ENCODE measurements at regions not wholly inside any gene's neighbourhood (a gene's known extent, or its start where the extent isn't known, plus 50 kb on each side); places are given as distances from the start of the nearest gene placed in this dataset.
"Not testable (repeated sequence)": the region's sequence is repeated elsewhere in the genome, so short reads cannot be mapped to it uniquely, and the experiment has no call there.

DNA sequence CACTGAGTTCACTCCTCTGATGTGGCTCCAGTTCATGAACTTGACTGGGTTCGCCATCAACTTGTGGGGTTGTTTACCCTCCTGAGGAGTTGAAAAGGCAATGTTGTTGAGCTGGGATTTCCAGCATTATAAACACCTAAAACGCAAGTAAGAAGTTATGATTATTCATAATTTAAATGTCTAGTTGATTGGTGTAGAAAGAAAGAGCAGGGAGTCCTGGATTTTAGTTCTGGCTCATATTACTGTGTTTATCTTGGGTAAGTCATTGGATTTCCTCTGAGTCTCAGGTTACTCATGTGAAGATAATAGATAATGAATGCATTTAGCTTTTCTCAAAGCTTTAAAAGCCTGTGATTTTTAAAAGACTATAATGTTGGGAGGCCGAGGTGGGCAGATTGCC, 438.0 kb upstream of the CDH20 start:
- no peak for DNase-seq

DNA sequence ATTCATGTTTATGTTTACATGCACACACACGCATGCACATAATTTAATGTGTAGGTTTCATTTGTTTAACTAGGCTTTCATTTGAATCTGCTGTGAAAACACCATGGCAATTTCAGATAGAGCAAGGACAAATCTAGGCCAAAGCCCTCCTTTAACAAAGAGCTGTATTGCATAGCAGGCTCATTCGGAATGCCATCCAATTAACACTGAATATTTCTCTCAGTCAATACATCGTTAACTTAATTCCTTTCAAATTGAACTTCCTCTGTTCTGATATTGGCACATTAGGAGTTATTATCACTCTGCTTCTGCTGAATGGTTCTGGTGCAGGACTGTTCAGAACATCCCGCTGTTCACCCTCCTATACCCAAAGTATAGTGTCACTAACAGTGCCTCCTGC, 435.1 kb upstream of the CDH20 start:
- no peak for DNase-seq

DNA sequence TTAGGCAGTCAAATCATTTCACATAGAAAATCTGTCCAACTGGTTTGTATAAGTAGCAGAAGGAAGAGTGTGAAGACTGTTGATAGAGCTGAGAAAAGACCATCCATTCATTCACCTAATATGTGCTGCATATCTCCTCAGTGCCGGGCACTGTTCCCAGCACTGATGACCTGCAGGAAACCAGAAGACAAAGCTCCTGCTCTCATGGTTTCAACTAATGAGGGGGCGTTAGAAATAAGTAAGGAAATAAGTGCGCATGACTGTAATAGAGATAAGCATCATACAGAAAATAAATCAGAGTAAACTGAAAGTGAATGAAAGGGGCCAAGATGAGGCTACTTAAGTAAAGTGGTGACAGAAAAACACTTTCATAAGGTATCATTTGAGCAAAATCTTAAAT, 427.5 kb upstream of the CDH20 start:
- no peak for DNase-seq

DNA sequence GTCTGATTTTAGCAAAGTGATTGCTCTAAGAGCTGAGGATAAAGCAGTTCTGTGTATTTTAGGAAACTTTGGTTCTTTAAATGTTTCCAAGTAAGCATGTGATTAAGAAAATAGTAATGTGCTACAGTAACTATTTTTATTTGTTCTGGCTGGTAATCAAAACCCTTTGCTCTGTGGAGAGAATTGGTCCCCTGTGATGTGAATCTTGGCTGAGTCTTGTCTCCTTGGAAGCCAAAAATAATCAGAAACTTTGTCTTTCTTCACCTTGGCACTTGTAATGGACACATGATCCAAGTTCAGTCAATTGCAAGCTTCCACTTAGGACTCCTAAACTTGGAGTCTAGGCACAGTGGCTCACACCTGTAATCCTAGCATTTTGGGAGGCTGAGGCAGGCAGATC, 422.7 kb upstream of the CDH20 start:
- no peak for DNase-seq

DNA sequence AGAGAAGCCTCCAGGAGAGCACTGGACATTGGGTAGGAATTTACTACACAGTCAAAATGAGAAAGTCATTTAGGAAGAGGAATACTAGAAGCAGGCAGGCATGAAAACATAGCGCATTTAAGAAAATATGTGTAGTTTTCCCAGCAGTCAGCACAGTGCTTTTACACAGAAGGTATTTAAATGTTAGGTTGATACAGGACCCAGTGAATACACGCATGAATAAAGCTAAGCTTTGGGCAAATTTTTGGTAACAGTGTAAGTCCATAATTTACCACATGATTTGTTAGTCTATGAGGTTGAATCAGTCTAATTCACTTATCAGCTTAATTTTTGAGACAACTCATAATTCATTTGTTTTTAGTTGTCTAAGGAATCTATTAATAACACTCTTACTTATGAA, 421.7 kb upstream of the CDH20 start:
- no peak for DNase-seq

DNA sequence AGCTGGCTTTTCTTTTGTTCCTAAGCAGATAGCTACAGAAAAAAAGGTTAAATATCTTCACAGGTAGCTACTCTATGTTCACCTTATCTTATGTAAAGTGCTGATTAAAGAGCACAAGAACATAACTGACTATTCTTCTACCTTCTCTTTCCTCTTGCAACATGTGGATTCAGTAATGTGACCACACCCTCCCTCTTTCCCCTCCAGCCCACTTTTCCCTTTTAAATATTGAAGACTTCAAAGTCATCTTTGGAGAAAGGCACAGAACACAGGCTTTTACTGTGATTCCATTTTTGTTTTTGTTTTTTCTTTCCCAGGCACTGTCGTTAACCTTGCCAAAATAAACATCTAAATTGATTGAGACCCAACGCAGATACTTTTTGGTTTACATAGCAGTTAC, 418.1 kb upstream of the CDH20 start:
- no peak for DNase-seq

DNA sequence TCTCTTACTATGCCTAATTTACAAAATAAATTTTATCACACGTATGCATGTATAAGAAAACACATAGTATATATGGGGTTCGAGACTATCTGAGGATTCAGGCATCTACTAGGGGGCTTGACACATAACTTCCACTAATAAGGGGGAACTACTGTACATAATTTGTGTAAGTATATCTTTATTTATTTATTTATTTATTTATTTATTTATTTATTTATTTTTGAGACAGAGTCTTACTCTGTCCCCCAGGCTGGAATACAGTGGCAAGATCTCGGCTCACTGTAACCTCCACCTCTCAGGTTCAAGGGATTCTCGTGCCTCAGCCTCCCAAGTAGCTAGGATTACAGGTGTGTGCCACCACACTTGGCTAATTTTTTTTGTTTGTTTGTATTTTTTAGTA, 414.4 kb upstream of the CDH20 start:
- not testable (repeated sequence) for DNase-seq

DNA sequence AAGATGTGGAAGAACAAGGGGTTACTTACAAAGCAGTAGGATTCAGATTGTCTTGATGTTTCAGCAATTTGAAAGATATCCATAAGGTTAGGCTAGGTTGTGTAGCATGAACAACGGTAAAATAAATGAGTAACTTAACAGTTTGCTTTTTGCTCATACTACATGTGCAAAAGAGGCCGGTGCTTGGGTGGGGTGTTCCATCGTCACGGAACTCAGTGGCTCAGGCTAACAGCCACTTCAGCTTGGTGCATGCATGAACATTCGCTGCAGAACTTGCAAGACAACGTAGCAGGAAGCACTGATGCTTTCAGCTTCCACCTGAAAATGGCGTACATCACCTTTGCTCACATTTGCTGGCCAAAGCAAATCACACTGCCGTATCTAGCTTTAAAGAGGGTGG, 407.3 kb upstream of the CDH20 start:
- no peak for DNase-seq

DNA sequence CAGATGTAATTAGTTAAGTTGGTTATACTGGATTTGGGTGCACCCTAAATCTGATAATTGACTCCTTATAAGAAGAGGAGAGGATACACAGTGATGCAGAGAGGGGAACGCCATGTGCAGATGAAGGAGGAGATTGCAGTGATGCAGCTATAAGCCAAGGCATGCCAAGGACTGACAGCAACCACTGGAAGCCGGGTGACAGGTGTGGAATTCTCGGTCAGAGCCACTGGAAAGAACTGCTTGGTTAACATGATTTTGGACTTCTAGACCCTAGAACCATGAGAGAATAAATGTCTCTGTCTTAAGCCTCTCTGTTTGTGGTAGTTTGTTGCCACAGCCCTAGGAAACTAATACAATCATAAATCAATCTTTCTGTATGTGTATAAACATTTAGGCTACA, 403.3 kb upstream of the CDH20 start:
- no peak for DNase-seq

DNA sequence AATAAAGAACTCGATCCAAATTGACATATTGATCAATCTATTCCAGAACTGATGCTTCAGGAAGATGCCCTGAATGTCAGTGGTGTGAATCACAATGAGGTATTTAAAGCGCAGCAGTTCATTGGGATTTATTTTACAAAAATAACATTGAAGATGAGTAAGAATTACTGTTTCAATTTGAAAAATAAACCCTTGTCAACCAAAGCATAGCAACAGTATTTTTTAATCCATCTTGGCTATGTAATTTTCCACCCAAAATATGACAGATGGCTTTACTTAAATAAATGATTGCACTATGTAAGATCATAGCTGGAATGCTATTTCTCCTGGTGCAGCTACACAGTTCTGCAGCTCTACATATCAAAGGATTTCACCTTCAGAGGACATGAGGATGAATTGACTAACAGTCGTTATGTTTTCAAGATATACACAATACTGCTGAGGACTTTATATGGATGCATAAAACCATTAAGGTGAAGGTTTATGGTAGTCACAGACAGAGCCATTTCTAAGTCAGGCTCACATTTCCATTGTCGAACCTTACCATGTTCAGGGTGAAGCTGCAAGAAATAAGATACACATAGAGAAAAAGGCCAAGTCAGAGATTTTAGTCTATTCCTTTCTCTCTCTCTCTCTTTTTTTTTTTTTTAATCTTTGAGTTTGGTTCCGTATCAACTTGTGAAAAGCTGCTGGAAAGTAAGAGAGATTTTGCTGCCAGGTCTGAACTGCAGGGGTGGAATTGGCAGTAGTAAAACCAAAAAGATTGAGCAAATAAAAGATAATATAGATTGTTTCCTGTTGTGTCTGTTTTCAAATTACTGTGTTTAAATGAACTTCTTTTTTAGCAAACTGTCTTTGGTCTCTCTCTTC, 398.0 kb upstream of the CDH20 start:
- DNase-seq = no peak

DNA sequence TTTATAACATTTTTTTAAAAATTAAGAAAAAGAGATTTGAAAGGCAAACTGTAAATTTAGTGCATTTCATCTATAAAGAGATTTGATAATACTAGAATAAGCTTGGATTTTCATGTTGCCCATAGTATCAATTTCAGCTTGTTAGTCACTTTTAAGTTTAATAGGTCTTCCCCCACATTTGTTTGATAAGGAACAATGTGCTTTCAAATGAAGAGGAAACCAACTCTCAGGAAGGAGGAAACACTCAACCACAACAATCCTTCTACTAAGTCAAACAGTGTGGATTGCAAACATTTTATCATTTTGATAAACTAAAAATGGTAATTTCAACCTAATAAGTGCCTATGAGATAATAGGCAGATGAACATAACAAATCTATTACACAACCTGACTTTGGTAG, 397.1 kb upstream of the CDH20 start:
- no peak for DNase-seq

DNA sequence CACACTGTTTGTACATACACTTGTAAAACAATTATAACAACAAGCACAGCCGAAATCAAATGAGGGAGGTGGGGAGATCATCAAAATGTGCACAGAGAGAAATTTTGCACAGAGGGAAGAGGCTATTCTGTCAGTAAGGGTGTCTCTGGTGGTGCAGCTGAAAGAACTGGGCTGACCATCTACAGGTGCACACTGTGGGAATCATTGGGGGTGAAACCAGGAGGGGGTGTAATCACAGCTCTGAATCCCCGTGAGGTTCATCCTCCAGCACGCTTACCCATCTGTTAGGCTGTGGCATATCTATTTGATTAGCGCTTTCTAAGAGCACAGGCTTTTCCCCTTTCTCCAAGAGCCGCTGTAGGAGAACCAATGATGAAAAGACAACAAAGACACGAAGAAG, 389.9 kb upstream of the CDH20 start:
- no peak for DNase-seq

DNA sequence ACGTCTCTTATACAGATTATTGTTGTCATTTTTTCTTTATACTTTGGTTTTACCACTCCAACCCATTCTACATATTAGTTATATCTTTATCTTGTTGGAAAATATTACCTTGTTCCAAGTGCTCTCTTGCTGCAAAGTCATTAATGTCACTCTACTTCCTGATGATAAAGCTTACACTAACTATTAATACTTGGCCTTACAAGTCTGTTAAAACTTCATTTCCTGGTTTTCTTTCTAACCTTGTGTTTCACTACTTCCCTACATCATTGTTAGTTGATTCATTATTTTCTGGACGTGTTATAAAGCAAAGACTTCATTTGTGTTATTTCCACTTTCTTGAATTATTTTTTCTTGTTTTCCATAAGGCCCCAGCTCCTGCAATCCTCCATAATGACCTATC, 382.6 kb upstream of the CDH20 start:
- no peak for DNase-seq

DNA sequence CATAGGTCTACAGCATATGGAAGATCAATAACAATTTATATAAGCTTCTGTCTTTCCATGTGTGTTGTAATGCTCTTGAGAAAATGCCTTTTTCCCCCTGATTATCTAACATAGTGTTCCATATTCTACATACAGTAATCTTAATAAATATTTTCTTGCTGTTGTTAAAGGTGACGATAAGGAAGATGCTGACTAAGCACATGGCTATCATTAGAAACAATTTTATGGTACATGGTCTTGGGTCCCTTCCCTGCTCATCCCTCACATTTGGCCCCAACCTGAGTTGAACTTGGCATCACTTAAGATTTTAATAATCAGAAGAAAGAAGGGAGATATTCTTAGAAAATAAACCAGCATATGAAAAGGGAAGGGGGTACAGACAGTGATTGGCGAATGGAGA, 382.1 kb upstream of the CDH20 start:
- no peak for DNase-seq

DNA sequence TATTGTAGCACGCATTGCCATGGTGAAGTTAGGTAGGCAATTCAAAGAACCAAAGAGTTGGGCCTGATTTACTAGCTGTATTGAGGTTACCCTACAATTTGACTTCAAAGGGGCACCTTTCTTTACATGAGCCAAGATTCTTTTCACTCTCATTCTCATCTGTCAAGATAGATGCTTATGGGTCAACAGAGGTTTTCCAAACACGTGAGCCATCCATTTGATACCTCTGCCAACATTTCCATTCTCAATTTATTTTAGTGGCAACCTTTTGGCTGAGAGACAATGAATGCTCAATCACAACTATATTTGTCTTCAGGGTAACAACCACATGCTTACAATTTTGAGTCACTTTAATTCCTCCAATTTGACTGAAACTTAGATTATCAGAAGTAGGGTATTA, 370.6 kb upstream of the CDH20 start:
- DNase-seq = no peak

DNA sequence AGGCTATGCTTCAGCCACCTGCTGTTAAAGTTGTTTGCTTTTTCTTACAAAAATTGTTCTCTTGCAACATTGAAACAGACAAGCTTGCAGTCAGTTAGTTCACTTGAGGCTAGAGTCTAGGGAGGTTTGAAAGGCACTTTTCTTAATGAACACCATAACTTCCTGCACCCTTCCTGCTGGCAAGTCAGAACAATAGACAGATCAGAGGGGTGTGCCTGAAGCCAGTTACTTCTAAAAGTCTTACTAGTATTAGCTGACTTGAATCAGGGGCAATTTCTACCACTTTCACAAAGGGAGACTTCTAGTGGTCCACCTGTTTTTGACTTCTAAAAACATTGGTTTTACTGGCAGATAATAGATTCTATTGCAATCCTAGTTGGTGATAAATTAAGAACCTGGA, 367.4 kb upstream of the CDH20 start:
- DNase-seq = no peak

DNA sequence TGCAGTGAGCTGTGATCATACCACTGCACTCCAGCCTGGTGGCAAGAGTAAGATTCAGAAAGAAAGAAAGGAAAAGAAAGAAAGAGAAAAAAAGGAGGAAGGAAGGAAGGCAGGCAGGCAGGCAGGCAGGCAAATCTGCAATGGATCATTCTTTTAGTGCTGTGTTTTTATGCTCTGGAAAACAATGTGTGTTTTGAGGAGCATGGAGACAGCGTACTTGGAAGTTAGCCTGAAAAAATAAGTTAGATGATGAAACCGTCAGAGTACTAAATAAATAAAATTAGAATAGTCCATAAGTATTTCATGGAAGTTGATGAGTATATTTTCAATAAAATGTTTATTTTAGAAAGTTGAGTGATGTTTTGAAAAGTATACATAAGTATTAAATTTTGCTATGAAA, 366.4 kb upstream of the CDH20 start:
- DNase-seq = no peak

DNA sequence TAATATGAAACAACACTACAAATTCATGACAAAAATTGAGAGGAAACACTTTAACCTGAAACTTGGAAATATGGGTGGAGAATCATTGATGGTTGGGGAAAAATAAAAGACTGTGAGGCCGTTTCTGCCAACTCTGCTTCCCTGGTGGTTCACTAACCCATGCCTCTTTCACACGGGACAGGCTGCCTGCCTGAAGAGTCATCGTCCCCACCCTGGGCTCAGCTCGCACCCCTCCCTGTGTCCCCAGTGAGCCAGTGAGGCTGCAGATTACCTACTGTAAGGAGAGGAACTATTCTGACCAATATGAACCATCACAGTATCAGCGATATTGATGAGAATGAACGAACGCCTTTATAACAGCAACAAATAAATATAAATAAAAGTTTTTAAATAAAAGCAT, 357.8 kb upstream of the CDH20 start:
- no peak for DNase-seq

DNA sequence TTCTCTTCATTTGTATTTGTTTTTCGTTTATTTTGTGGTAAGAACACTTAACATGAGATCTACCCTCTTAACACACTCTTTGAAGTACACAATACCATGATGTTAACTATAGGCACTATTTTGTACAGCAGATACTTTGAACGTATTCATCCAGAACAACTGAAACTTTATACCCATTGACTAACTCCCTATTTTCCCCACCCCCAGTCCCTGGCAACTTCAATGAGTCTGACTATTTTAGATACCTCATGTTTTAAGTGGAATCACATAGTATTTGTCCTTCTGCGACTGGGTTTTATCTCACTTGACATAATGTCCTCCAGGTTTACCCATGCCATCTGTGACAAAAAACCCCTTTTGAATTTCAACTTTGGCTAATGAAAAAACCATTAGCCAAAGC, 356.3 kb upstream of the CDH20 start:
- DNase-seq = no peak

DNA sequence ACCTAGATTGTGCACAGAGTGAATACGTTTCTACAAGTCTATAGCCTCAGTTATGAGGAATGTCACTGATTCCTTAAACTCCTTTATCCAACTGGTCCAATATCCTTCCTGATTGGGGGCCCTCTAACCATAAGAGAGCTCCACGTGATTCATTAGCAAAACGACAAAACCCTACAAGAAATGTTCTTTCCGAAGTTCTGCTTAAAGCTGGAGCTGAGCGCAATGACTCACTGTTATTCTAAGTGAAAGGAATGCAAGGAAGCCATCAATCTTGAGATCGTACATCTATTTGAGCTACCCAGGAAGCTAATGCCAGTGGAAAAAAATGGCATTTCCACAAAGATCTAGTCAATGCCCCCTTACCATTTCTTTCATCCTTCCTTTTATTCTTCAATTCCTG, 354.9 kb upstream of the CDH20 start:
- DNase-seq = peak; percentile 61

DNA sequence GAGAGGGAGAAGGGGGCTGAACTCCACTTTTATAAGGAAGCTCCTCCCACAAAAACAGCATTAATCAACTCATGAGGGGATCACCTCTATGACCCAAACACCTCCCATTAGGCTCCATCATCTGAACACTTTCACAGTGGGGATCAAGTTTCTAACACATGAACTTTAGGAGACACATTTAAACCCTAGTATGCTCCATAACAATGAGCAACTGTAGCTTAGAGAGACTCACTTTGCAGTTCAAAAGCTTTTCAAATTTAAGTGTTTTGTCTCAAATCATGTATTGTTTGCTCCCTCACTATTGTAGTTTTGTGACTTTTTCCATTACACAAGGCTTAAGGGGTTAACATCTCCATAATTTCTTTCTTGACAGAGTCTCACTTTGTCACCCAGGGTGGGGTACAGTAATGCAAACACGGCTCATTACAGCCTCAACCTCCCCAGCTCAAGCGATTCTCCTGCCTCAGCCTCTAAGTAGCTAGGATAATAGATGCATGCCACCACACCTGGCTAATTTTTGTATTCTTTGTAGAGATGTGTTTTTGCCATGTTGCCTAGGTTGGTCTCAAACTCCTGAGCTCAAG, 352.7 kb upstream of the CDH20 start:
- no peak for DNase-seq

DNA sequence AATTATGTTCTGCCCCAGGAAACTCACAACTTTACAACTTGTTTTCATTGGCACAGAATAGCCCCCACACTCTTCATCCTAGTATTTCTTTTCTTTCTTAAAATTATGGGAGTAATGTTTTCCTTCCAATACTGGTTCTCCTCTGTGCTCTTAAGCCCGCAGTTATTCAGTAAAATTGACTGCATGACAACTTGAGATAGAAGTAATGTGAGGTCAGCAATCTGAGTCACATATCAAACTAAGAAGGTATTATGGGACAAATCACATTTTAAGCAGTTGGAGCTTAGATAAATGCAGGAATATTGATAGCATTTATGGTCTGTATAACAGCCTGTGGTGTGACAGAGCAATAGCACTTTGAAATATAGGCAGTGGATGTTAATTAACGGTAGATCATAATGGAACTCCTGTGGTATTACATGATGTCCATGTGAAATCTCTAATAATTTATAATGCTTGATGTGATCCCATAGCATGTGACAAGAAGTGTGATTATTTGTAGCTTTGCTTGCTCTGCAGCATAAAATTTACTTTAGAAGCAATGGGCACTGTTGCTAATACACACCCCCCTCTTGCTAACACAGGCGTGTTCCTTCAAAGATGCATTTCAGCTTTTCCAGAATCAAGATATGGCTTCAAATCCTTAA, 351.4 kb upstream of the CDH20 start:
- no peak for DNase-seq

DNA sequence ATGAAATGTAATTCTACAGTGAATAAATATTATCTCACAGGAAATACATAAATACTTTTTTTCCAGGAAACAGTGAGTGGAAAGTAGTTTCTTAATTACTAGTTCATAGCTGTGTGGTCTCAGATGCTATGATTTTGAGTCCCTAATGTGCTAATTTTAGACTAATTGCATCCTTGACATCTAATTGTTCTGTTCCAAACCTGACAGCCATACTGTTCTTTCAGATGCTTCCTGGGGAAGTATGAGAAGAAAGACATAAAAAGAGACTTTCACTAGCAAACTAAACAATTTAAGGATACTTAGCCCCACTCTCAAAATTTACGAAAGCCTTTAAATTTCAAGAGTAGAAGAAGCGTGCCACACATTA, 350.9 kb upstream of the CDH20 start:
- no peak for DNase-seq

DNA sequence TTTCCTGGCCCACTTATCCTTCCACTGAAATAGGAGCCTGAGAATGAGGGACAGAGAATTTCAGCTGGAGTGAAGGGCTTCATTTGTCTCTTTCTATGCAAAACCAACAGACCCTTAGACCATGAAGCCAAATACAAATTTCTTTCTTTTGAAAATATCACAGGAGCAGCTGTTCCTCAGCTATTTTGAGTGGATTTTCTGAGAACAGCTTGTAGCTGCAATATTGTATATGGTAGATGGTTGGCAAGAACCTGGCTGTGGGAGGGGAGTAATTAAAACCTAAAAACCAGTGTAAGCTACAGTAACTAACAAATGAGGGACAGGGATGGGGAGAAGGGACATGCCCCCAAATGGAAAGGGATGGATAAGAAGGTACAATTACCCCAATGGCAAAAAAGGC, 350.3 kb upstream of the CDH20 start:
- no peak for DNase-seq

DNA sequence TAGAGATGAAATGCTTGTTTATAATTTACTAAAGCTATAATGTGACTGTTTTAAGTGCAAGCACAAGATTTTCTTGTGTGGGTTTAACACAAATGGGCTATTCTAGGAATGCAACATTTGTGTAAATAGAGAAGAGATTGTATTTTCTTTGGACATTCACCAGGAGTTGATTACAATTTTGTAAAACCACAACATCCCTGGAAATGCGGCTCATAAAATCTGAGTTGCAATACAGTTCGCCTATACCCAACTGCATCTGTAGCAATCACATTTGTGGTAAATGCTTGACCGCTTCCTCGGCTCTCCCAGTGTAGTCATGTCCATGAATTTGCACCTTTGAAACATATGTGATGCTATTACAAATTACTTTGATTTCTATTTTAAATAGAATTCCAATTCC, 348.7 kb upstream of the CDH20 start:
- no peak for DNase-seq
